Muscle layer of colon (tissue), 2 donors: ENCODE measurements at regions not wholly inside any gene's neighbourhood (a gene's known extent, or its start where the extent isn't known, plus 50 kb on each side); places are given as distances from the start of the nearest gene placed in this dataset.
"Not testable (repeated sequence)": the region's sequence is repeated elsewhere in the genome, so short reads cannot be mapped to it uniquely, and the experiment has no call there.

Experiments
- H3K27ac ChIP-seq: one replicate; pipeline ENCODE4 v1.7.0; 2013; ENCODE audit warnings: low read depth, mild to moderate bottlenecking, low read length, moderate library complexity
- H3K27me3 ChIP-seq, 2 donors: one replicate each; pipeline ENCODE4 v1.7.0; 2013; ENCODE audit warnings: low read length in 2 of 2, mild to moderate bottlenecking in 2 of 2; ENCODE audit not compliant: insufficient read depth in 2 of 2, control insufficient read depth in 1 of 2
- H3K36me3 ChIP-seq: one replicate; pipeline ENCODE4 v1.7.0; 2013; ENCODE audit warnings: mild to moderate bottlenecking, low read length; ENCODE audit not compliant: insufficient read depth
- H3K4me1 ChIP-seq: one replicate; pipeline ENCODE4 v1.7.0; 2013; ENCODE audit warnings: mild to moderate bottlenecking, low read length; ENCODE audit not compliant: insufficient read depth
- H3K4me3 ChIP-seq, 2 donors: one replicate each; pipeline ENCODE4 v1.7.0; 2013; ENCODE audit warnings: low read length in 2 of 2, low read depth in 1 of 2, mild to moderate bottlenecking in 1 of 2, moderate library complexity in 1 of 2
- H3K9ac ChIP-seq: one replicate; pipeline ENCODE4 v1.7.0; 2013; ENCODE audit warnings: low read length
- H3K9me3 ChIP-seq: one replicate; pipeline ENCODE4 v1.7.0; 2013; ENCODE audit warnings: mild to moderate bottlenecking, low read length
- donor health status: abdominal sarcoma.
- donor health status: Adenocarcinoma of cecum.

GRCh38 chr5:30197662-30198061 lies 995.8 kb upstream of the CDH6 start:
- H3K36me3 ChIP-seq, result no peaks in the 10 kb centered on the region
- H3K27me3 ChIP-seq, result no peaks in the 10 kb centered on the region
- no peak overlapping the region for H3K27ac ChIP-seq
- H3K4me1 ChIP-seq, result no peaks in the 10 kb centered on the region
- no peak overlapping the region for H3K4me3 ChIP-seq
- no peak overlapping the region for H3K9ac ChIP-seq
- no peaks in the 10 kb centered on the region for H3K9me3 ChIP-seq

- no peaks in the 10 kb centered on the region for H3K9me3 ChIP-seq
- no peak overlapping the region for H3K4me3 ChIP-seq
- H3K36me3 ChIP-seq, result no peaks in the 10 kb centered on the region
- no peaks in the 10 kb centered on the region for H3K4me1 ChIP-seq
- H3K27me3 ChIP-seq, result no peaks in the 10 kb centered on the region
- no peak overlapping the region for H3K9ac ChIP-seq
- H3K27ac ChIP-seq, result no peak overlapping the region
Observed at GRCh38 chr5:30195036-30195435, 998.5 kb upstream of the CDH6 start.

- H3K27me3 ChIP-seq, result no peaks in the 10 kb centered on the region
- no peak overlapping the region for H3K27ac ChIP-seq
- no peak overlapping the region for H3K9ac ChIP-seq
- H3K4me3 ChIP-seq, result no peak overlapping the region
- no peaks in the 10 kb centered on the region for H3K9me3 ChIP-seq
- H3K36me3 ChIP-seq, result no peaks in the 10 kb centered on the region
- no peaks in the 10 kb centered on the region for H3K4me1 ChIP-seq
Observed at GRCh38 chr5:30194595-30194994, 998.9 kb upstream of the CDH6 start.

DNA sequence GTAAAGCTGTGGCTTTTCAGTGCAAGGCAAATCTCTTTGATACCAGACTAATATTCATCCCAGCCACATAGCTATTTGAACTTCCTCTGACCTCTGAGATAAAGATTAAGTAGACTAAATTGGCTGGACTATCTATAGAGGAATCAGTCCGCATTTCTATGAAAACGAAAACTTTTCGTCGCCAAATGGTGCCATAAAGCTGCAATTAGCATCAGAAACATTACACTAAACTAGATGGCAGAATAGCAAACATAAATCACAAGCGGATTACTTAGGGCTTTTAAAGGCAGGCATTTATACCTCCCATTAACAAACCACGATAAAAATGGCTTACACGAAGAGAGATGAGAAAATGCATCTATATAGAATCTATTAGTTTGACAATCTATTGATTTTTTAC lies 1009.7 kb upstream of the CDH6 start:
- H3K27ac ChIP-seq, result no peak overlapping the region
- H3K27me3 ChIP-seq, result no peaks in the 10 kb centered on the region
- no peak overlapping the region for H3K4me3 ChIP-seq
- no peaks in the 10 kb centered on the region for H3K9me3 ChIP-seq
- H3K4me1 ChIP-seq, result no peaks in the 10 kb centered on the region
- no peak overlapping the region for H3K9ac ChIP-seq
- no peaks in the 10 kb centered on the region for H3K36me3 ChIP-seq

GRCh38 chr5:30156156-30156555 lies 1037.3 kb upstream of the CDH6 start:
- Histone ChIP-seq H3K4me3 (no peak overlapping the region), H3K36me3 (no peaks in the 10 kb centered on the region), H3K4me1 (no peaks in the 10 kb centered on the region), H3K9me3 (no peaks in the 10 kb centered on the region), H3K27me3 (no peaks in the 10 kb centered on the region), H3K9ac (no peak overlapping the region), H3K27ac (no peak overlapping the region)

GRCh38 chr5:30152431-30152830 lies 1041.1 kb upstream of the CDH6 start:
- Histone ChIP-seq H3K4me1 (no peaks in the 10 kb centered on the region), H3K27ac (no peak overlapping the region), H3K36me3 (no peaks in the 10 kb centered on the region), H3K9ac (no peak overlapping the region), H3K4me3 (no peak overlapping the region), H3K27me3 (no peaks in the 10 kb centered on the region), H3K9me3 (no peaks in the 10 kb centered on the region)

GRCh38 chr5:30150231-30150630 lies 1043.3 kb upstream of the CDH6 start:
- Histone ChIP-seq H3K9ac (no peak overlapping the region), H3K4me1 (no peaks in the 10 kb centered on the region), H3K36me3 (no peaks in the 10 kb centered on the region), H3K4me3 (no peak overlapping the region), H3K9me3 (no peaks in the 10 kb centered on the region), H3K27ac (no peak overlapping the region), H3K27me3 (no peaks in the 10 kb centered on the region)

- Histone ChIP-seq H3K4me1 (no peaks in the 10 kb centered on the region), H3K27ac (no peak overlapping the region), H3K36me3 (no peaks in the 10 kb centered on the region), H3K27me3 (no peaks in the 10 kb centered on the region), H3K4me3 (no peak overlapping the region), H3K9me3 (no peaks in the 10 kb centered on the region), H3K9ac (no peak overlapping the region)
Observed at GRCh38 chr5:30149526-30149925, 1044.0 kb upstream of the CDH6 start.

- no peaks in the 10 kb centered on the region for H3K9me3 ChIP-seq
- H3K36me3 ChIP-seq, result no peaks in the 10 kb centered on the region
- no peaks in the 10 kb centered on the region for H3K4me1 ChIP-seq
Observed at GRCh38 chr5:30147976-30148375, 1045.5 kb upstream of the CDH6 start.

DNA sequence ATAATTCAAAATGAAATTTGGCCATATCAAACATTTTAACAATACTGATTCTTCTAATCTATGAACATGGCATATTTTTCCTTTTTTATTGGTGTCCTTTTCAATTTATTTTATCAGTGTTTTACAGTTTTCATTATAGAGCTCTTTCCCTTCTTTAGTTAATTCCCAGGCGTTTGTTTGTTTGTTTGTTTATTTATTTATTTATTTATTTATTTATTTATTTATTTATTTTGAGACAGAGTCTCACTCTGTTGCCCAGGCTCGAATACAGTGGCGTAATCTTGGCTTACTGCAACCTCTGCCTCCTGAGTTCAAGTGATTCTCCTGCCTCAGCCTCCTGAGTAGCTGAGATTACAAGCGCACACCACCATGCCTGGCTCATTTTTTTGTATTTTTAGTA lies 1049.4 kb upstream of the CDH6 start:
- H3K9me3 ChIP-seq, H3K27ac ChIP-seq, H3K36me3 ChIP-seq, H3K27me3 ChIP-seq, H3K4me1 ChIP-seq, H3K4me3 ChIP-seq, H3K9ac ChIP-seq: not testable (repeated sequence)

More at GRCh38 chr5:30147976-30148375, 1045.5 kb upstream of the CDH6 start:
- Histone ChIP-seq H3K27ac (no peak overlapping the region), H3K9ac (no peak overlapping the region), H3K4me3 (no peak overlapping the region), H3K27me3 (no peaks in the 10 kb centered on the region)

DNA sequence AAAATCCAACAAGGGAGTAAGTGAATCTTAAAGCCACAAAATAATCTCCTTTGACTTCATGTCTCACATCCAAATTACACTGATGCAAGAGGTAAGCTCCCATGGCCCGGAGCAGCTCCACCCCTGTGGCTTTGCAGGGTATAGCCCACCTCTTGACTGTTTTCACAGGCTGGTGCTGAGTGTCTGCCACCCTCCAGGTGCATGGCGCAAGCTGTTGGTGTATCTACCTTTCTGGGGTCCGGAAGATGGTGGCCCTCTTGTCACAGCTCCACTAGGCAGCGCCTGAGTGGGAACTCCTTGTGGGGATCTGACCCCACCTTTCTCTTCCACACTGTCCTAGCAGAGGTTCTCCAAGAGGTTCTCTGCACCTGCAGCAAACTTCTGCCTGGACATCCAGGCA lies 1051.1 kb upstream of the CDH6 start:
- Histone ChIP-seq H3K4me1 (no peaks in the 10 kb centered on the region), H3K36me3 (no peaks in the 10 kb centered on the region), H3K9me3 (no peaks in the 10 kb centered on the region), H3K4me3 (no peak overlapping the region), H3K27ac (no peak overlapping the region), H3K9ac (no peak overlapping the region), H3K27me3 (no peaks in the 10 kb centered on the region)

GRCh38 chr5:30121043-30121442 lies 1072.4 kb upstream of the CDH6 start:
- Histone ChIP-seq H3K4me3 (no peak overlapping the region), H3K9ac (no peak overlapping the region), H3K27ac (no peak overlapping the region), H3K36me3 (no peaks in the 10 kb centered on the region), H3K9me3 (no peaks in the 10 kb centered on the region), H3K27me3 (no peaks in the 10 kb centered on the region), H3K4me1 (no peaks in the 10 kb centered on the region)
